H9 (cell line): ENCODE measurements at regions not wholly inside any gene's neighbourhood (a gene's known extent, or its start where the extent isn't known, plus 50 kb on each side); places are given as distances from the start of the nearest gene placed in this dataset.
A peak's percentile ranks its signal among the peaks of the same experiment; 100 is the strongest.

Experiments used
- DNase-seq: peaks from one replicate; pipeline ENCODE4 v3.0.0-alpha.2; 2017
- H2AFZ ChIP-seq: one replicate; pipeline ENCODE4 v1.6.1; 2013; ENCODE audit warnings: mild to moderate bottlenecking, low read length, control low read depth, moderate library complexity
- H2AK5ac ChIP-seq: 2 replicates; pipeline ENCODE4 v1.6.1; 2013; ENCODE audit warnings: low read length, control low read depth, mixed read lengths; ENCODE audit not compliant: insufficient read length
- H2BK120ac ChIP-seq: one replicate; pipeline ENCODE4 v1.6.1; 2013; ENCODE audit warnings: low read depth, mild to moderate bottlenecking, low read length, control low read depth, inconsistent platforms; ENCODE audit not compliant: poor library complexity, severe bottlenecking
- H2BK12ac ChIP-seq: 2 replicates; pipeline ENCODE4 v1.6.1; 2013; ENCODE audit warnings: low read length, control low read depth, mixed read lengths, low read depth; ENCODE audit not compliant: insufficient read length
- H2BK15ac ChIP-seq: 2 replicates; pipeline ENCODE4 v1.6.1; 2013; ENCODE audit warnings: low read depth, low read length, control low read depth
- H2BK20ac ChIP-seq: one replicate; pipeline ENCODE4 v1.6.1; 2013; ENCODE audit warnings: low read depth, mild to moderate bottlenecking, low read length, control low read depth, inconsistent platforms; ENCODE audit not compliant: poor library complexity, severe bottlenecking
- H2BK5ac ChIP-seq: 2 replicates; pipeline ENCODE4 v1.6.1; 2013; ENCODE audit warnings: low read length, control low read depth, mixed read lengths; ENCODE audit not compliant: insufficient read length
- H3K14ac ChIP-seq: 2 replicates; pipeline ENCODE4 v1.6.1; 2013; ENCODE audit warnings: low read length, control low read depth; ENCODE audit not compliant: insufficient read depth
- H3K18ac ChIP-seq: 2 replicates; pipeline ENCODE4 v1.6.1; 2013; ENCODE audit warnings: low read depth, mild to moderate bottlenecking, mixed read lengths, low read length, control low read depth; ENCODE audit not compliant: insufficient read length
- H3K23ac ChIP-seq: 2 replicates; pipeline ENCODE4 v1.6.1; 2013; ENCODE audit warnings: low read length, control low read depth, mixed read lengths, low read depth; ENCODE audit not compliant: insufficient read length
- H3K23me2 ChIP-seq: 2 replicates; pipeline ENCODE4 v1.6.1; 2013; ENCODE audit warnings: low read depth, mild to moderate bottlenecking, mixed read lengths, low read length, control low read depth; ENCODE audit not compliant: insufficient read length, poor library complexity, severe bottlenecking
- H3K27ac ChIP-seq: 2 replicates; pipeline ENCODE4 v1.5.1; 2013; ENCODE audit warnings: low read length, control low read depth, mixed read lengths, low read depth; ENCODE audit not compliant: insufficient read length
- H3K27me3 ChIP-seq: 2 replicates; pipeline ENCODE4 v1.6.1; 2013; ENCODE audit warnings: low read length, control low read depth, inconsistent platforms; ENCODE audit not compliant: insufficient read depth
- H3K4ac ChIP-seq: 2 replicates; pipeline ENCODE4 v1.6.1; 2013; ENCODE audit warnings: low read depth, mild to moderate bottlenecking, control low read depth, inconsistent platforms, low read length, moderate library complexity
- H3K4me1 ChIP-seq: 2 replicates; pipeline ENCODE4 v1.6.1; 2013; ENCODE audit warnings: low read length, control low read depth, inconsistent platforms; ENCODE audit not compliant: insufficient read depth
- H3K4me2 ChIP-seq: 2 replicates; pipeline ENCODE4 v1.6.1; 2013; ENCODE audit warnings: low read length, control low read depth, mixed read lengths; ENCODE audit not compliant: insufficient read length, insufficient read depth
- H3K56ac ChIP-seq: 2 replicates; pipeline ENCODE4 v1.6.1; 2013; ENCODE audit warnings: low read depth, mild to moderate bottlenecking, mixed read lengths, low read length, control low read depth; ENCODE audit not compliant: insufficient read length
- H3K79me1 ChIP-seq: 2 replicates; pipeline ENCODE4 v1.6.1; 2013; ENCODE audit warnings: low read depth, mild to moderate bottlenecking, moderate library complexity, low read length, control low read depth, inconsistent platforms; ENCODE audit not compliant: insufficient read depth, poor library complexity, severe bottlenecking
- H3K79me2 ChIP-seq: 2 replicates; pipeline ENCODE4 v1.6.1; 2013; ENCODE audit warnings: low read length, control low read depth, inconsistent platforms; ENCODE audit not compliant: insufficient read depth
- H3K9ac ChIP-seq: 2 replicates; pipeline ENCODE4 v1.6.1; 2013; ENCODE audit warnings: low read length, control low read depth, mixed read lengths; ENCODE audit not compliant: insufficient read length; ENCODE audit errors: extremely low read depth
- H3K9me3 ChIP-seq: one replicate; pipeline ENCODE4 v1.6.1; 2013; ENCODE audit warnings: low read depth, low read length, inconsistent platforms; ENCODE audit not compliant: control insufficient read depth
- H3T11ph ChIP-seq: one replicate; pipeline ENCODE4 v1.6.1; 2013; ENCODE audit warnings: mild to moderate bottlenecking, low read length, control low read depth, inconsistent platforms
- H4K20me1 ChIP-seq: one replicate; pipeline ENCODE4 v1.6.1; 2013; ENCODE audit not compliant: control insufficient read depth, insufficient read length, insufficient read depth
- H4K5ac ChIP-seq: 2 replicates; pipeline ENCODE4 v1.6.1; 2013; ENCODE audit warnings: low read depth, mild to moderate bottlenecking, mixed read lengths, low read length, control low read depth; ENCODE audit not compliant: insufficient read length
- H4K8ac ChIP-seq: replicated peaks from 2 replicates; pipeline ENCODE4 v1.6.1; 2013; ENCODE audit warnings: low read length, control low read depth, mixed read lengths, low read depth; ENCODE audit not compliant: insufficient read length
- H4K91ac ChIP-seq: 2 replicates; pipeline ENCODE4 v1.6.1; 2013; ENCODE audit warnings: low read depth, mild to moderate bottlenecking, moderate library complexity, mixed read lengths, low read length, control low read depth; ENCODE audit not compliant: insufficient read length
- H3K27ac Mint-ChIP-seq, 3 experiments: 2 replicates in 2 of 3; 3 replicates in 1 of 3; pipeline ENCODE4 v1.8.0; 2020 to 2021; ENCODE audit warnings: mixed read lengths in 3 of 3, mild to moderate bottlenecking in 1 of 3, moderate library complexity in 1 of 3
- H3K27me3 Mint-ChIP-seq: 2 replicates; pipeline ENCODE4 v1.8.0; 2021; ENCODE audit warnings: low read depth, mild to moderate bottlenecking, moderate library complexity, mixed read lengths
- H3K36me3 Mint-ChIP-seq, 3 experiments: 2 replicates in 2 of 3; 3 replicates in 1 of 3; pipeline ENCODE4 v1.8.0; 2020 to 2021; ENCODE audit warnings: low read depth in 3 of 3, mixed read lengths in 3 of 3; ENCODE audit not compliant: insufficient read depth in 1 of 3
- H3K4me1 Mint-ChIP-seq, 2 experiments: 2 replicates each; pipeline ENCODE4 v1.8.0; 2020; ENCODE audit warnings: mixed read lengths in 2 of 2
- H3K4me3 Mint-ChIP-seq, 2 experiments: 2 replicates in 1 of 2; 3 replicates in 1 of 2; pipeline ENCODE4 v1.8.0; 2020 to 2021; ENCODE audit warnings: mild to moderate bottlenecking in 2 of 2, mixed read lengths in 2 of 2, moderate library complexity in 1 of 2
- H3K9me3 Mint-ChIP-seq, 2 experiments: 2 replicates in 1 of 2; 3 replicates in 1 of 2; pipeline ENCODE4 v1.8.0; 2020; ENCODE audit warnings: mild to moderate bottlenecking in 2 of 2, mixed read lengths in 2 of 2, moderate library complexity in 1 of 2
- WGBS: extraction: QIAGEN DNeasy Blood & Tissue Kit; methylation state at CpG from one replicate; pipeline ENCODE4 v1.1.7; 2013; ENCODE audit warnings: missing lambda C conversion rate, low lambda C conversion rate, mixed read lengths; ENCODE audit not compliant: insufficient read length; ENCODE audit errors: extremely low coverage; 5-methylcytosine and 5-hydroxymethylcytosine counted together
- TF ChIP-seq, protein P1 (sequence below): fragments of 200-600 bp; sonication (generic); conservative IDR thresholded peaks from 3 replicates; pipeline ENCODE4 v1.8.0; 2021; ENCODE audit warnings: antibody characterized with exemption, mild to moderate bottlenecking

DNA sequence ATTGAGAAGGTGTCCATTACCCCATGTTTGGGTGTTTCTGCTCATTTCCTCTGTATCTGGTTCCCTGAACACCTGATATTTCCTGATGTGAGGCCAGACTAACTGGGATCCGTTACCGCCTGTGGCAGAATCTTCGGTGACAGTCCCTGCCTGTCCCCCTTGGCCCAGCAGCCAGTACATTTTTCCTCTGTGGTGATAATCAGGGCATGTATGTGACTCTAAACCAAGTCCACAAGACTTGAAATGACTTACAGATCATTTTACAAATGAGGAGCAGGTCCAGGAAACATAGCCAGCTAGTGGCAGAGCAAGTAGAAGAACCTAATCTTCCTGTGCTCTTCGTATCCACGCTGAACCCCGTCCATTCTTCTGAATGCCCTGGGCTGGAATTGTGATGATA lies 143.5 kb upstream of the IPO9 start:
- Histone ChIP-seq H3K4me2 (no peak overlapping the region), H3K23ac (no peak overlapping the region), H4K8ac (no peak overlapping the region), H2BK5ac (no peak overlapping the region), H3K27ac (peak overlapping the region; percentile 3), H2BK20ac (no peak overlapping the region), H4K5ac (no peak overlapping the region), H3K4ac (no peak overlapping the region), H3K79me1 (no peaks in the 10 kb centered on the region), H3K79me2 (no peaks in the 10 kb centered on the region), H3K9me3 (no peaks in the 10 kb centered on the region), H3K27me3 (no peaks in the 10 kb centered on the region), H2BK15ac (no peak overlapping the region), H3K4me1 (peaks cover 25% of the 10 kb centered on the region; the same call in 1 of the 2 replicates), H3K18ac (no peak overlapping the region), H2AFZ (no peak overlapping the region), H3K9ac (no peak overlapping the region), H3K14ac (no peak overlapping the region), H4K20me1 (no peaks in the 10 kb centered on the region), H2AK5ac (no peak overlapping the region), H3K56ac (no peak overlapping the region), H2BK12ac (no peak overlapping the region), H4K91ac (no peak overlapping the region), H2BK120ac (no peak overlapping the region), H3K23me2 (no peaks in the 10 kb centered on the region), H3T11ph (no peak overlapping the region)
- DNase-seq, result no peak
- H3K4me3 Mint-ChIP-seq, result peak overlapping the region in 1 of 2 experiments; percentile 71; a peak in 2 of 5 replicates
- peaks cover 41 to 56% of the 10 kb centered on the region in 2 experiments for H3K4me1 Mint-ChIP-seq
- H3K36me3 Mint-ChIP-seq, result no peaks in the 10 kb centered on the region
- H3K27ac Mint-ChIP-seq, result peak overlapping the region in 2 of 3 experiments; percentile 36 to 54; a peak in 3 of 7 replicates
- TF ChIP-seq, protein P1, sequence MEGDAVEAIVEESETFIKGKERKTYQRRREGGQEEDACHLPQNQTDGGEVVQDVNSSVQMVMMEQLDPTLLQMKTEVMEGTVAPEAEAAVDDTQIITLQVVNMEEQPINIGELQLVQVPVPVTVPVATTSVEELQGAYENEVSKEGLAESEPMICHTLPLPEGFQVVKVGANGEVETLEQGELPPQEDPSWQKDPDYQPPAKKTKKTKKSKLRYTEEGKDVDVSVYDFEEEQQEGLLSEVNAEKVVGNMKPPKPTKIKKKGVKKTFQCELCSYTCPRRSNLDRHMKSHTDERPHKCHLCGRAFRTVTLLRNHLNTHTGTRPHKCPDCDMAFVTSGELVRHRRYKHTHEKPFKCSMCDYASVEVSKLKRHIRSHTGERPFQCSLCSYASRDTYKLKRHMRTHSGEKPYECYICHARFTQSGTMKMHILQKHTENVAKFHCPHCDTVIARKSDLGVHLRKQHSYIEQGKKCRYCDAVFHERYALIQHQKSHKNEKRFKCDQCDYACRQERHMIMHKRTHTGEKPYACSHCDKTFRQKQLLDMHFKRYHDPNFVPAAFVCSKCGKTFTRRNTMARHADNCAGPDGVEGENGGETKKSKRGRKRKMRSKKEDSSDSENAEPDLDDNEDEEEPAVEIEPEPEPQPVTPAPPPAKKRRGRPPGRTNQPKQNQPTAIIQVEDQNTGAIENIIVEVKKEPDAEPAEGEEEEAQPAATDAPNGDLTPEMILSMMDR, result no peak
- no peaks in the 10 kb centered on the region; the same call in 1 of the 2 replicates for H3K27me3 Mint-ChIP-seq
- WGBS, result no CpG with 5 or more reads among the region's 6 CpGs
- no peaks in the 10 kb centered on the region; a peak in 1 of 5 replicates for H3K9me3 Mint-ChIP-seq
